T-helper 2 cell treated with Interferon-gamma antibody and Interleukin-4, amounts not matched to agents 5 μg/mL and 100 μg/mL, for 36 hours (primary cell): ENCODE measurements at regions not wholly inside any gene's neighbourhood (a gene's known extent, or its start where the extent isn't known, plus 50 kb on each side); places are given as distances from the start of the nearest gene placed in this dataset.

ENCODE experiments used
- DNase-seq: peaks from one replicate; pipeline ENCODE4 v3.0.0; 2021; ENCODE audit warnings: low spot score
- H3K27ac Mint-ChIP-seq: one replicate; pipeline ENCODE4 v1.8.0; 2021; ENCODE audit warnings: mild to moderate bottlenecking, mixed read lengths
- H3K27me3 Mint-ChIP-seq: one replicate; pipeline ENCODE4 v1.8.0; 2021; ENCODE audit warnings: low read depth, mixed read lengths
- H3K36me3 Mint-ChIP-seq: one replicate; pipeline ENCODE4 v1.8.0; 2021; ENCODE audit warnings: low read depth, mixed read lengths
- H3K4me1 Mint-ChIP-seq: one replicate; pipeline ENCODE4 v1.8.0; 2021; ENCODE audit warnings: low read depth, mixed read lengths
- H3K4me3 Mint-ChIP-seq: one replicate; pipeline ENCODE4 v1.8.0; 2022; ENCODE audit warnings: mild to moderate bottlenecking, moderate library complexity, mixed read lengths
- H3K9me3 Mint-ChIP-seq: one replicate; pipeline ENCODE4 v1.8.0; 2021; ENCODE audit warnings: mixed read lengths

GRCh38 chr5:56581426-56581825 lies 233.9 kb upstream of the MAP3K1 start:
- Mint-ChIP-seq H3K27me3 (peaks cover 14% of the 10 kb centered on the region), H3K27ac (no peak overlapping the region), H3K4me3 (no peak overlapping the region), H3K4me1 (peaks cover 11% of the 10 kb centered on the region), H3K36me3 (no peaks in the 10 kb centered on the region), H3K9me3 (peaks cover 5% of the 10 kb centered on the region)
- no peak for DNase-seq

GRCh38 chr5:56580864-56581263 lies 234.5 kb upstream of the MAP3K1 start:
- H3K36me3 Mint-ChIP-seq: no peaks in the 10 kb centered on the region
- peaks cover 6% of the 10 kb centered on the region for H3K4me1 Mint-ChIP-seq
- peaks cover 14% of the 10 kb centered on the region for H3K27me3 Mint-ChIP-seq
- H3K27ac Mint-ChIP-seq: no peak overlapping the region
- H3K4me3 Mint-ChIP-seq: no peak overlapping the region
- no peak for DNase-seq
- H3K9me3 Mint-ChIP-seq: peaks cover 5% of the 10 kb centered on the region

- H3K27ac Mint-ChIP-seq: no peak overlapping the region
- H3K27me3 Mint-ChIP-seq: peaks cover 5% of the 10 kb centered on the region
- H3K36me3 Mint-ChIP-seq: no peaks in the 10 kb centered on the region
- no peaks in the 10 kb centered on the region for H3K4me1 Mint-ChIP-seq
- DNase-seq: no peak
- no peak overlapping the region for H3K4me3 Mint-ChIP-seq
- H3K9me3 Mint-ChIP-seq: peaks cover 14% of the 10 kb centered on the region
Observed at GRCh38 chr5:56575821-56576220, 239.5 kb upstream of the MAP3K1 start.

- Mint-ChIP-seq H3K27me3 (peaks cover 2% of the 10 kb centered on the region), H3K9me3 (peaks cover 14% of the 10 kb centered on the region), H3K36me3 (no peaks in the 10 kb centered on the region), H3K4me1 (no peaks in the 10 kb centered on the region), H3K4me3 (no peak overlapping the region), H3K27ac (no peak overlapping the region)
- no peak for DNase-seq
Observed at GRCh38 chr5:56574778-56575177, 240.6 kb upstream of the MAP3K1 start.

GRCh38 chr5:56569566-56569965 lies 245.8 kb upstream of the MAP3K1 start:
- peaks cover 10% of the 10 kb centered on the region for H3K4me1 Mint-ChIP-seq
- H3K4me3 Mint-ChIP-seq: no peak overlapping the region
- peaks cover 3% of the 10 kb centered on the region for H3K27me3 Mint-ChIP-seq
- H3K9me3 Mint-ChIP-seq: peaks cover 9% of the 10 kb centered on the region
- H3K36me3 Mint-ChIP-seq: no peaks in the 10 kb centered on the region
- no peak overlapping the region for H3K27ac Mint-ChIP-seq
- DNase-seq: no peak

GRCh38 chr5:56569076-56569475 lies 246.3 kb upstream of the MAP3K1 start:
- Mint-ChIP-seq H3K27me3 (peaks cover 3% of the 10 kb centered on the region), H3K9me3 (peaks cover 7% of the 10 kb centered on the region), H3K4me1 (peaks cover 10% of the 10 kb centered on the region), H3K27ac (no peak overlapping the region), H3K4me3 (no peak overlapping the region), H3K36me3 (no peaks in the 10 kb centered on the region)
- DNase-seq: no peak

- H3K27ac Mint-ChIP-seq: no peak overlapping the region
Observed at GRCh38 chr5:56567278-56567677, 248.1 kb upstream of the MAP3K1 start.

GRCh38 chr5:56566374-56567249 lies 248.7 kb upstream of the MAP3K1 start:
- Mint-ChIP-seq H3K9me3 (no peaks in the 10 kb centered on the region), H3K27ac (no peak overlapping the region), H3K4me3 (no peak overlapping the region), H3K4me1 (peaks cover 10% of the 10 kb centered on the region), H3K27me3 (peaks cover 6% of the 10 kb centered on the region), H3K36me3 (no peaks in the 10 kb centered on the region)
- no peak for DNase-seq

More at GRCh38 chr5:56567278-56567677, 248.1 kb upstream of the MAP3K1 start:
- Mint-ChIP-seq H3K27me3 (peaks cover 6% of the 10 kb centered on the region), H3K4me3 (no peak overlapping the region), H3K9me3 (no peaks in the 10 kb centered on the region), H3K36me3 (no peaks in the 10 kb centered on the region), H3K4me1 (peaks cover 10% of the 10 kb centered on the region)
- DNase-seq: no peak

GRCh38 chr5:56565644-56566043 lies 249.7 kb upstream of the MAP3K1 start:
- H3K4me1 Mint-ChIP-seq: peaks cover 10% of the 10 kb centered on the region
- peaks cover 6% of the 10 kb centered on the region for H3K27me3 Mint-ChIP-seq
- H3K27ac Mint-ChIP-seq: no peak overlapping the region
- H3K9me3 Mint-ChIP-seq: no peaks in the 10 kb centered on the region
- H3K4me3 Mint-ChIP-seq: no peak overlapping the region
- no peaks in the 10 kb centered on the region for H3K36me3 Mint-ChIP-seq
- no peak for DNase-seq

- H3K4me1 Mint-ChIP-seq: peaks cover 10% of the 10 kb centered on the region
- H3K4me3 Mint-ChIP-seq: no peak overlapping the region
- H3K27ac Mint-ChIP-seq: no peak overlapping the region
Observed at GRCh38 chr5:56565283-56565615, 250.1 kb upstream of the MAP3K1 start.

GRCh38 chr5:56564541-56565282 lies 250.6 kb upstream of the MAP3K1 start:
- Mint-ChIP-seq H3K27ac (no peak overlapping the region), H3K4me3 (no peak overlapping the region), H3K9me3 (no peaks in the 10 kb centered on the region), H3K27me3 (peaks cover 8% of the 10 kb centered on the region), H3K4me1 (peaks cover 10% of the 10 kb centered on the region), H3K36me3 (no peaks in the 10 kb centered on the region)
- no peak for DNase-seq

More at GRCh38 chr5:56565283-56565615, 250.1 kb upstream of the MAP3K1 start:
- H3K9me3 Mint-ChIP-seq: no peaks in the 10 kb centered on the region
- peaks cover 8% of the 10 kb centered on the region for H3K27me3 Mint-ChIP-seq
- no peaks in the 10 kb centered on the region for H3K36me3 Mint-ChIP-seq
- no peak for DNase-seq

GRCh38 chr5:56561455-56561854 lies 253.9 kb upstream of the MAP3K1 start:
- Mint-ChIP-seq H3K4me1 (peaks cover 10% of the 10 kb centered on the region), H3K36me3 (no peaks in the 10 kb centered on the region), H3K9me3 (no peaks in the 10 kb centered on the region), H3K4me3 (no peak overlapping the region), H3K27ac (no peak overlapping the region), H3K27me3 (peaks cover 19% of the 10 kb centered on the region)
- no peak for DNase-seq

GRCh38 chr5:56558131-56558745 lies 257.1 kb upstream of the MAP3K1 start:
- H3K27ac Mint-ChIP-seq: no peak overlapping the region
- peaks cover 16% of the 10 kb centered on the region for H3K27me3 Mint-ChIP-seq
- no peaks in the 10 kb centered on the region for H3K9me3 Mint-ChIP-seq
- H3K4me1 Mint-ChIP-seq: no peaks in the 10 kb centered on the region
- H3K4me3 Mint-ChIP-seq: no peak overlapping the region
- no peaks in the 10 kb centered on the region for H3K36me3 Mint-ChIP-seq
- DNase-seq: no peak

GRCh38 chr5:56557198-56557597 lies 258.2 kb upstream of the MAP3K1 start:
- H3K27ac Mint-ChIP-seq: no peak overlapping the region
- H3K4me3 Mint-ChIP-seq: no peak overlapping the region
- no peak for DNase-seq
- no peaks in the 10 kb centered on the region for H3K36me3 Mint-ChIP-seq
- H3K4me1 Mint-ChIP-seq: no peaks in the 10 kb centered on the region
- peaks cover 16% of the 10 kb centered on the region for H3K27me3 Mint-ChIP-seq
- H3K9me3 Mint-ChIP-seq: no peaks in the 10 kb centered on the region
